ENCODE measurements at regions not wholly inside any gene's neighbourhood (a gene's known extent, or its start where the extent isn't known, plus 50 kb on each side); places are given as distances from the start of the nearest gene placed in this dataset.

DNA sequence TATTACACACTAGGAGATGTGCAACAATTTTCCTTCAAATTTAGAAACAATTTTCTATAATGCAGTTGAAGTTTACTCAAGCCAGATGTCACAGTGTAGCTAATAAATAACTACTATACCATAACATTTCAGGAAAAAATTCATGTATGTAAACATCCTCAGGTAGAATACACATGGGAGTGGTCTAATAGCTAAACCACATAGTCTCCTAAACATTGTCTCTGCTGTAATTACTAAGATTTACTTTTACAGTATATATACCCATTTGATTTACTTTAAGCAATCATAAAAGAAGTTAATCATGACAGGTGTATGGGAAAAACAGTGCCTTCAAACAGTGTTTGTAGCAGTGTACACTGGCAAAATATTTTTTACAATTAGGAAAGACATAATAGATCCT, 110.1 kb upstream of the GRM7 start:
- TF ChIP-seq CTCF (IDR thresholded peaks at IDR 0.05), result no peak
- no peak for TF ChIP-seq POLR2A (IDR thresholded peaks at IDR 0.05)

All from testis (tissue), 2 donors.